ENCODE measurements at regions not wholly inside any gene's neighbourhood (a gene's known extent, or its start where the extent isn't known, plus 50 kb on each side); places are given as distances from the start of the nearest gene placed in this dataset.

GRCh38 chr18:78101091-78101490 lies 851.4 kb downstream of the GALR1 start:
- TF ChIP-seq CTCF (IDR thresholded peaks at IDR 0.05; ENCODE audit: low read depth, low read length, poor library complexity, severe bottlenecking) (no peak), EZH2phosphoT487 (IDR thresholded peaks at IDR 0.05; ENCODE audit: borderline replicate concordance, low read length) (no peak)
